ENCODE measurements at regions not wholly inside any gene's neighbourhood (a gene's known extent, or its start where the extent isn't known, plus 50 kb on each side); places are given as distances from the start of the nearest gene placed in this dataset.

DNA sequence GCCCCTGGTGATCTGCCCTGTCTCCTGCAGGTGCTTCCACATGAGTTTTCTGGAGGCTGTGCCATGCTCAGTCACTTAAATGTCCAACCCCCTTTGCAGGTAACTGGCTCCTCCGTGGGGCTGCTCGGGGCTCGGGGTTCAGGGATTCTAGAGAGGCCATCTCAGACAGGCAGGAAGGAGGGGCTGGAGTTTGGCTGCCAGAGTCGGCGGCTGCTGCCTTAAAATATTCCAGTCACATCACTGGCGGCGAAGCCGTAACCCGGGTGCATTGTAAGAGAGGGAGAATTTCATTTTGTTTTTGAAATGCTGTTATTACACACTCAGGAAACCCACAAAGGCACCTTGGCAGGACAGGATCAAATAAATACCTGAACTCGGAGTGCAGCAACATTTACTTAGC is 212.9 kb upstream of the PMEPA1 start (continued):
- TF ChIP-seq, protein P1, sequence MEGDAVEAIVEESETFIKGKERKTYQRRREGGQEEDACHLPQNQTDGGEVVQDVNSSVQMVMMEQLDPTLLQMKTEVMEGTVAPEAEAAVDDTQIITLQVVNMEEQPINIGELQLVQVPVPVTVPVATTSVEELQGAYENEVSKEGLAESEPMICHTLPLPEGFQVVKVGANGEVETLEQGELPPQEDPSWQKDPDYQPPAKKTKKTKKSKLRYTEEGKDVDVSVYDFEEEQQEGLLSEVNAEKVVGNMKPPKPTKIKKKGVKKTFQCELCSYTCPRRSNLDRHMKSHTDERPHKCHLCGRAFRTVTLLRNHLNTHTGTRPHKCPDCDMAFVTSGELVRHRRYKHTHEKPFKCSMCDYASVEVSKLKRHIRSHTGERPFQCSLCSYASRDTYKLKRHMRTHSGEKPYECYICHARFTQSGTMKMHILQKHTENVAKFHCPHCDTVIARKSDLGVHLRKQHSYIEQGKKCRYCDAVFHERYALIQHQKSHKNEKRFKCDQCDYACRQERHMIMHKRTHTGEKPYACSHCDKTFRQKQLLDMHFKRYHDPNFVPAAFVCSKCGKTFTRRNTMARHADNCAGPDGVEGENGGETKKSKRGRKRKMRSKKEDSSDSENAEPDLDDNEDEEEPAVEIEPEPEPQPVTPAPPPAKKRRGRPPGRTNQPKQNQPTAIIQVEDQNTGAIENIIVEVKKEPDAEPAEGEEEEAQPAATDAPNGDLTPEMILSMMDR (IDR thresholded peaks at IDR 0.05; ENCODE audit: control extremely low read depth in 1 of 3, insufficient read depth in 1 of 3, low read depth in 1 of 3, low read length in 3 of 3) = no peak
- TF ChIP-seq KDM5A (IDR thresholded peaks at IDR 0.05; ENCODE audit: low read length) = no peak
- no peak for TF ChIP-seq TEAD4 (IDR thresholded peaks at IDR 0.05; ENCODE audit: low read depth, low read length)
- TF ChIP-seq CHD1 (IDR thresholded peaks at IDR 0.05; ENCODE audit: low read depth, low read length) = no peak
- TF ChIP-seq, protein P2, sequence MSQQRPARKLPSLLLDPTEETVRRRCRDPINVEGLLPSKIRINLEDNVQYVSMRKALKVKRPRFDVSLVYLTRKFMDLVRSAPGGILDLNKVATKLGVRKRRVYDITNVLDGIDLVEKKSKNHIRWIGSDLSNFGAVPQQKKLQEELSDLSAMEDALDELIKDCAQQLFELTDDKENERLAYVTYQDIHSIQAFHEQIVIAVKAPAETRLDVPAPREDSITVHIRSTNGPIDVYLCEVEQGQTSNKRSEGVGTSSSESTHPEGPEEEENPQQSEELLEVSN (IDR thresholded peaks at IDR 0.05) = no peak
- no peak for TF ChIP-seq POU5F1 (IDR thresholded peaks at IDR 0.05; ENCODE audit: low read depth, low read length)
- TF ChIP-seq, protein P3, sequence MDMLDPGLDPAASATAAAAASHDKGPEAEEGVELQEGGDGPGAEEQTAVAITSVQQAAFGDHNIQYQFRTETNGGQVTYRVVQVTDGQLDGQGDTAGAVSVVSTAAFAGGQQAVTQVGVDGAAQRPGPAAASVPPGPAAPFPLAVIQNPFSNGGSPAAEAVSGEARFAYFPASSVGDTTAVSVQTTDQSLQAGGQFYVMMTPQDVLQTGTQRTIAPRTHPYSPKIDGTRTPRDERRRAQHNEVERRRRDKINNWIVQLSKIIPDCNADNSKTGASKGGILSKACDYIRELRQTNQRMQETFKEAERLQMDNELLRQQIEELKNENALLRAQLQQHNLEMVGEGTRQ (IDR thresholded peaks at IDR 0.05; ENCODE audit: low read length) = no peak
- no peak for TF ChIP-seq HDAC6 (IDR thresholded peaks at IDR 0.05; ENCODE audit: low read depth, low read length)

All from H1 (cell line).